HEK293 (cell line): ENCODE measurements at regions not wholly inside any gene's neighbourhood (a gene's known extent, or its start where the extent isn't known, plus 50 kb on each side); places are given as distances from the start of the nearest gene placed in this dataset.

ENCODE experiments used
- CTCF ChIA-PET: fragments of 350-600 bp; formaldehyde crosslinking; extraction: SDS; loops from one replicate; lab custom pipeline; 2021; ENCODE audit warnings: antibody characterized with exemption; lab: Yijun Ruan, JAX
- POLR2A ChIA-PET: fragments of 300-600 bp; formaldehyde crosslinking; extraction: SDS; loops from one replicate; lab custom pipeline; 2020; ENCODE audit warnings: antibody characterized with exemption, inconsistent platforms; lab: Yijun Ruan, JAX
- H3K27ac ChIP-seq: fragments of 200-500 bp; sonication (Bioruptor generic); 2 replicates; pipeline ENCODE4 v1.5.1; 2014; ENCODE audit warnings: low read depth, low read length, control low read depth, inconsistent platforms; ENCODE audit errors: extremely low read depth
- H3K36me3 ChIP-seq, 2 experiments: fragments of 200-500 bp in 1 of 2; sonication (Bioruptor generic) in 1 of 2; 1 replicate in 1 of 2; 2 replicates in 1 of 2; pipeline ENCODE4 v1.5.1; 2014 to 2017; ENCODE audit warnings: inconsistent platforms in 2 of 2, low read length in 2 of 2; ENCODE audit not compliant: control insufficient read depth in 2 of 2, insufficient read depth in 1 of 2
- H3K4me1 ChIP-seq: fragments of 200-500 bp; sonication (Bioruptor generic); 2 replicates; pipeline ENCODE4 v1.5.1; 2014; ENCODE audit warnings: mild to moderate bottlenecking, low read length, inconsistent platforms; ENCODE audit not compliant: control insufficient read depth, insufficient read depth
- H3K4me3 ChIP-seq: 2 replicates; pipeline ENCODE4 v1.5.1; 2011; ENCODE audit warnings: low read depth, mild to moderate bottlenecking, control low read depth, low read length, moderate library complexity
- H3K9me3 ChIP-seq: fragments of 200-500 bp; sonication (Bioruptor generic); 2 replicates; pipeline ENCODE4 v1.5.1; 2014; ENCODE audit warnings: low read depth, low read length, inconsistent platforms; ENCODE audit not compliant: control insufficient read depth, insufficient read depth
- GLI2 ChIP-seq: fragments of 450-650 bp; formaldehyde crosslinking; IDR thresholded peaks from 2 replicates; pipeline ENCODE4; 2017; ENCODE audit warnings: missing biosample characterization, missing genetic modification characterization, low read depth, borderline replicate concordance
- GLI4 ChIP-seq: fragments of 450-650 bp; formaldehyde crosslinking; IDR thresholded peaks from 2 replicates; pipeline ENCODE4 v1.5.1; 2016; ENCODE audit warnings: missing biosample characterization, missing genetic modification characterization
- KLF16 ChIP-seq: fragments of 450-650 bp; formaldehyde crosslinking; IDR thresholded peaks from 2 replicates; pipeline ENCODE4 v1.5.1; 2017; ENCODE audit warnings: missing biosample characterization, missing genetic modification characterization
- REPIN1 ChIP-seq: fragments of 450-650 bp; formaldehyde crosslinking; IDR thresholded peaks from 2 replicates; pipeline ENCODE4 v1.5.1; 2017; ENCODE audit warnings: missing biosample characterization, missing genetic modification characterization, low read depth
- SCRT1 ChIP-seq: fragments of 450-650 bp; formaldehyde crosslinking; IDR thresholded peaks from 2 replicates; pipeline ENCODE4 v1.5.1; 2016; ENCODE audit warnings: missing biosample characterization, missing genetic modification characterization, borderline replicate concordance
- ZBTB21 ChIP-seq: fragments of 450-650 bp; formaldehyde crosslinking; IDR thresholded peaks from 2 replicates; pipeline ENCODE4 v1.5.1; 2017; ENCODE audit warnings: missing biosample characterization, missing genetic modification characterization
- ZBTB48 ChIP-seq: fragments of 450-650 bp; formaldehyde crosslinking; IDR thresholded peaks from 2 replicates; pipeline ENCODE4 v1.5.1; 2016; ENCODE audit warnings: missing biosample characterization, missing genetic modification characterization
- ZFP37 ChIP-seq: fragments of 450-650 bp; formaldehyde crosslinking; IDR thresholded peaks from 2 replicates; pipeline ENCODE4 v1.5.1; 2016; ENCODE audit warnings: missing biosample characterization, missing genetic modification characterization
- ZFP41 ChIP-seq: fragments of 450-650 bp; formaldehyde crosslinking; IDR thresholded peaks from 2 replicates; pipeline ENCODE4 v1.5.1; 2016; ENCODE audit warnings: missing biosample characterization, missing genetic modification characterization, borderline replicate concordance
- ZNF138 ChIP-seq: fragments of 450-650 bp; formaldehyde crosslinking; IDR thresholded peaks from 2 replicates; pipeline ENCODE4 v1.5.1; 2016; ENCODE audit warnings: missing biosample characterization, missing genetic modification characterization, borderline replicate concordance
- ZNF157 ChIP-seq: fragments of 450-650 bp; formaldehyde crosslinking; IDR thresholded peaks from 2 replicates; pipeline ENCODE4 v1.5.1; 2016; ENCODE audit warnings: missing biosample characterization, missing genetic modification characterization
- ZNF175 ChIP-seq: fragments of 450-650 bp; formaldehyde crosslinking; IDR thresholded peaks from 2 replicates; pipeline ENCODE4 v1.5.1; 2016; ENCODE audit warnings: missing biosample characterization, missing genetic modification characterization
- ZNF211 ChIP-seq: fragments of 450-650 bp; formaldehyde crosslinking; IDR thresholded peaks from 2 replicates; pipeline ENCODE4 v1.5.1; 2016; ENCODE audit warnings: low read depth, missing biosample characterization, missing genetic modification characterization
- ZNF266 ChIP-seq: fragments of 450-650 bp; formaldehyde crosslinking; IDR thresholded peaks from 2 replicates; pipeline ENCODE4 v1.5.1; 2016; ENCODE audit warnings: missing biosample characterization, missing genetic modification characterization, low read depth
- ZNF391 ChIP-seq: fragments of 450-650 bp; formaldehyde crosslinking; IDR thresholded peaks from 2 replicates; pipeline ENCODE4 v1.5.1; 2016; ENCODE audit warnings: low read depth, missing biosample characterization, missing genetic modification characterization, borderline replicate concordance
- ZNF394 ChIP-seq: fragments of 450-650 bp; formaldehyde crosslinking; IDR thresholded peaks from 2 replicates; pipeline ENCODE4 v1.5.1; 2016; ENCODE audit warnings: missing biosample characterization, missing genetic modification characterization, mild to moderate bottlenecking, moderate library complexity, borderline replicate concordance
- ZNF416 ChIP-seq: fragments of 450-650 bp; formaldehyde crosslinking; IDR thresholded peaks from 2 replicates; pipeline ENCODE4 v1.5.1; 2016; ENCODE audit warnings: missing biosample characterization, missing genetic modification characterization
- ZNF433 ChIP-seq: fragments of 450-650 bp; formaldehyde crosslinking; IDR thresholded peaks from 2 replicates; pipeline ENCODE4 v1.5.1; 2016; ENCODE audit warnings: missing biosample characterization, missing genetic modification characterization, low read depth
- ZNF501 ChIP-seq: fragments of 450-650 bp; formaldehyde crosslinking; IDR thresholded peaks from 2 replicates; pipeline ENCODE4 v1.5.1; 2016; ENCODE audit warnings: missing biosample characterization, missing genetic modification characterization
- ZNF548 ChIP-seq: fragments of 450-650 bp; formaldehyde crosslinking; IDR thresholded peaks from 2 replicates; pipeline ENCODE4 v1.5.1; 2016; ENCODE audit warnings: missing biosample characterization, missing genetic modification characterization
- ZNF549 ChIP-seq: fragments of 450-650 bp; IDR thresholded peaks from 2 replicates; pipeline ENCODE4 v1.5.1; 2018; ENCODE audit warnings: missing biosample characterization, missing genetic modification characterization, mild to moderate bottlenecking, inconsistent platforms, moderate library complexity
- ZNF561 ChIP-seq: fragments of 450-650 bp; IDR thresholded peaks from 2 replicates; pipeline ENCODE4 v1.5.1; 2018; ENCODE audit warnings: missing biosample characterization, missing genetic modification characterization, borderline replicate concordance
- ZNF610 ChIP-seq: fragments of 450-650 bp; formaldehyde crosslinking; IDR thresholded peaks from 2 replicates; pipeline ENCODE4 v1.5.1; 2016; ENCODE audit warnings: missing biosample characterization, missing genetic modification characterization, borderline replicate concordance
- ZNF623 ChIP-seq: fragments of 450-650 bp; formaldehyde crosslinking; IDR thresholded peaks from 2 replicates; pipeline ENCODE4 v1.5.1; 2016; ENCODE audit warnings: missing biosample characterization, missing genetic modification characterization
- ZNF624 ChIP-seq: fragments of 450-650 bp; formaldehyde crosslinking; IDR thresholded peaks from 2 replicates; pipeline ENCODE4 v1.5.1; 2017; ENCODE audit warnings: missing biosample characterization, missing genetic modification characterization
- ZNF629 ChIP-seq: fragments of 450-650 bp; formaldehyde crosslinking; IDR thresholded peaks from 2 replicates; pipeline ENCODE4 v1.5.1; 2017; ENCODE audit warnings: missing biosample characterization, missing genetic modification characterization
- ZNF701 ChIP-seq: fragments of 450-650 bp; formaldehyde crosslinking; IDR thresholded peaks from 2 replicates; pipeline ENCODE4 v1.5.1; 2016; ENCODE audit warnings: missing biosample characterization, missing genetic modification characterization
- ZNF707 ChIP-seq: fragments of 450-650 bp; formaldehyde crosslinking; IDR thresholded peaks from 2 replicates; pipeline ENCODE4 v1.5.1; 2016; ENCODE audit warnings: missing biosample characterization, missing genetic modification characterization
- ZNF785 ChIP-seq: fragments of 450-650 bp; formaldehyde crosslinking; IDR thresholded peaks from 2 replicates; pipeline ENCODE4 v1.5.1; 2016; ENCODE audit warnings: missing biosample characterization, missing genetic modification characterization
- ZSCAN16 ChIP-seq: fragments of 450-650 bp; formaldehyde crosslinking; IDR thresholded peaks from 2 replicates; pipeline ENCODE4 v1.5.1; 2016; ENCODE audit warnings: missing biosample characterization, missing genetic modification characterization
- TF ChIP-seq, protein P1 (sequence below): fragments of 450-650 bp; formaldehyde crosslinking; IDR thresholded peaks from 2 replicates; pipeline ENCODE4 v1.5.1; 2016; ENCODE audit warnings: missing biosample characterization, missing genetic modification characterization, low read depth
- TF ChIP-seq, protein P2 (sequence below): fragments of 450-650 bp; IDR thresholded peaks from 2 replicates; pipeline ENCODE4 v1.5.1; 2018; ENCODE audit warnings: missing biosample characterization, missing genetic modification characterization
- TF ChIP-seq, protein P3 (sequence below): fragments of 450-650 bp; formaldehyde crosslinking; IDR thresholded peaks from 2 replicates; pipeline ENCODE4 v1.5.1; 2016; ENCODE audit warnings: missing biosample characterization, missing genetic modification characterization
- TF ChIP-seq, protein P4 (sequence below): fragments of 450-650 bp; formaldehyde crosslinking; IDR thresholded peaks from 2 replicates; pipeline ENCODE4 v1.5.1; 2016; ENCODE audit warnings: missing biosample characterization, missing genetic modification characterization
- TF ChIP-seq, protein P5 (sequence below): fragments of 450-650 bp; formaldehyde crosslinking; IDR thresholded peaks from 2 replicates; pipeline ENCODE4 v1.5.1; 2016; ENCODE audit warnings: missing biosample characterization, missing genetic modification characterization
- TF ChIP-seq, protein P6 (sequence below): fragments of 450-650 bp; formaldehyde crosslinking; IDR thresholded peaks from 2 replicates; pipeline ENCODE4 v1.5.1; 2016; ENCODE audit warnings: missing biosample characterization, missing genetic modification characterization

DNA sequence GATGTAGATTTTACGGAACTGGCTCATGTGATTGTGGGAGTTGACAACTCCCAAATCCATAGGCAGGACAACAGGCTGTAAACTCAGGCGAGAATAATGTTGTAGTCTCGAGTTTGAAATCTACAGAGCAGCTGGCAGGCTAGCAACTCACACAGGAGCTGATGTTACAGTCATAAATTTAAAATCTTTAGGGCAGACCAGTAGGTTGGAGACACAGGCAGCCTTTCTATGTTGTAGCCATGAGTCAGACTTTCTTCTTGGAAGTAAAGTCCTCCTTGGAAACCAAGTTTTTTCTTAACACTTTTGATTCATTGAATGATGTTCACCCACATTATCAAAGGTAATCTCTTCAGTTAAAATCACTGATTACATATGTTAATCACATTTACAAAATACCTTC, 89.1 kb upstream of the ALCAM start (continued):
- TF ChIP-seq, protein P1, sequence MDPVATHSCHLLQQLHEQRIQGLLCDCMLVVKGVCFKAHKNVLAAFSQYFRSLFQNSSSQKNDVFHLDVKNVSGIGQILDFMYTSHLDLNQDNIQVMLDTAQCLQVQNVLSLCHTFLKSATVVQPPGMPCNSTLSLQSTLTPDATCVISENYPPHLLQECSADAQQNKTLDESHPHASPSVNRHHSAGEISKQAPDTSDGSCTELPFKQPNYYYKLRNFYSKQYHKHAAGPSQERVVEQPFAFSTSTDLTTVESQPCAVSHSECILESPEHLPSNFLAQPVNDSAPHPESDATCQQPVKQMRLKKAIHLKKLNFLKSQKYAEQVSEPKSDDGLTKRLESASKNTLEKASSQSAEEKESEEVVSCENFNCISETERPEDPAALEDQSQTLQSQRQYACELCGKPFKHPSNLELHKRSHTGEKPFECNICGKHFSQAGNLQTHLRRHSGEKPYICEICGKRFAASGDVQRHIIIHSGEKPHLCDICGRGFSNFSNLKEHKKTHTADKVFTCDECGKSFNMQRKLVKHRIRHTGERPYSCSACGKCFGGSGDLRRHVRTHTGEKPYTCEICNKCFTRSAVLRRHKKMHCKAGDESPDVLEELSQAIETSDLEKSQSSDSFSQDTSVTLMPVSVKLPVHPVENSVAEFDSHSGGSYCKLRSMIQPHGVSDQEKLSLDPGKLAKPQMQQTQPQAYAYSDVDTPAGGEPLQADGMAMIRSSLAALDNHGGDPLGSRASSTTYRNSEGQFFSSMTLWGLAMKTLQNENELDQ (tag by site-specific recombination), result no peak
- TF ChIP-seq ZNF433 (tag by site-specific recombination) (no peak), ZNF157 (tag by site-specific recombination) (no peak), ZNF561 (tag by site-specific recombination) (no peak), ZNF501 (tag by site-specific recombination) (no peak), SCRT1 (no peak)
- TF ChIP-seq, protein P2, sequence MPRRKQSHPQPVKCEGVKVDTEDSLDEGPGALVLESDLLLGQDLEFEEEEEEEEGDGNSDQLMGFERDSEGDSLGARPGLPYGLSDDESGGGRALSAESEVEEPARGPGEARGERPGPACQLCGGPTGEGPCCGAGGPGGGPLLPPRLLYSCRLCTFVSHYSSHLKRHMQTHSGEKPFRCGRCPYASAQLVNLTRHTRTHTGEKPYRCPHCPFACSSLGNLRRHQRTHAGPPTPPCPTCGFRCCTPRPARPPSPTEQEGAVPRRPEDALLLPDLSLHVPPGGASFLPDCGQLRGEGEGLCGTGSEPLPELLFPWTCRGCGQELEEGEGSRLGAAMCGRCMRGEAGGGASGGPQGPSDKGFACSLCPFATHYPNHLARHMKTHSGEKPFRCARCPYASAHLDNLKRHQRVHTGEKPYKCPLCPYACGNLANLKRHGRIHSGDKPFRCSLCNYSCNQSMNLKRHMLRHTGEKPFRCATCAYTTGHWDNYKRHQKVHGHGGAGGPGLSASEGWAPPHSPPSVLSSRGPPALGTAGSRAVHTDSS, result no peak

DNA sequence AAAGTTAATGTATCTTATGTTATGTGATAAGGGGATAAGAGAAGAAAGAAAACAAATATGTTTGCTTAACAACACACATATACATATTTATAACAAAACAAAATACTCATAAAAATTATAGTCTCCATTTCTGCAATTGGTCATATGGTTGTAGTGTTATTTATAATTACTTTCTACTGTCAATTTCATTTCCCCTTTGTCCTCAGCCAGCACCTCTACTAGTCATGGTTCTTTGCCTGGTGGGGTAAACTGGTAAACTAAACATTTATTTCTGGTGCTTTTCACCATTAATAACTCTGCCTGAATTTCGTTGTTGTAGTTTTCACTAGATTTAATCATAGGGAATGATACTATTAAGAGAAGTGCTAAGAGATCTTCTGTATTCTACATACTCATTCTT, 88.0 kb upstream of the ALCAM start:
- POLR2A ChIA-PET, result no interaction called here

DNA sequence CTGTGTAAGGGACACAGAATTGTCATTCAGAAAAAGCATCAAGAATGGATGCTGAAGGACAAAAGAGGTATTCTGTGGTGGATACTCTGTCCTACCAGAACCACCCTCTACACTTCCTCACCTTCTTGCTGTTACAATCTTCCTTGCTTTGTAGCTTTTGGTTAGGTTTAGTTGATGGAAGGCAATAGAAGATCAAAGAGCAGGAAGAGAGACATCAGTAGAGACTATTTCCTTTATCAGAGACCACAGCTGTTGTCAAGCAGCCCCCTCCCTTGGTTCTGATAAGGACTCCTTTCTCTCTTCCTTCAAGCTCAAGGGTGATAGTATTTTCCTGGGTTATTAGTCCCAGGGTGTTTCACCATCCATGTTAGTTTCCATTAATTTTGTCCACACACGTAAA, 84.7 kb upstream of the ALCAM start:
- POLR2A ChIA-PET, result no interaction called here
- H3K4me1 ChIP-seq, result no peaks in the 10 kb centered on the region
- TF ChIP-seq ZNF785 (no peak), ZFP41 (tag by site-specific recombination) (no peak), GLI2 (no peak), ZFP37 (tag by site-specific recombination) (no peak), ZNF629 (tag by site-specific recombination) (no peak), ZNF610 (tag by site-specific recombination) (no peak), ZNF391 (no peak), ZNF548 (tag by site-specific recombination) (no peak), ZSCAN16 (tag by site-specific recombination) (no peak), ZBTB48 (tag by site-specific recombination) (no peak)
- TF ChIP-seq, protein P3, sequence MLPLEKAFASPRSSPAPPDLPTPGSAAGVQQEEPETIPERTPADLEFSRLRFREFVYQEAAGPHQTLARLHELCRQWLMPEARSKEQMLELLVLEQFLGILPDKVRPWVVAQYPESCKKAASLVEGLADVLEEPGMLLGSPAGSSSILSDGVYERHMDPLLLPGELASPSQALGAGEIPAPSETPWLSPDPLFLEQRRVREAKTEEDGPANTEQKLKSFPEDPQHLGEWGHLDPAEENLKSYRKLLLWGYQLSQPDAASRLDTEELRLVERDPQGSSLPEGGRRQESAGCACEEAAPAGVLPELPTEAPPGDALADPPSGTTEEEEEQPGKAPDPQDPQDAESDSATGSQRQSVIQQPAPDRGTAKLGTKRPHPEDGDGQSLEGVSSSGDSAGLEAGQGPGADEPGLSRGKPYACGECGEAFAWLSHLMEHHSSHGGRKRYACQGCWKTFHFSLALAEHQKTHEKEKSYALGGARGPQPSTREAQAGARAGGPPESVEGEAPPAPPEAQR (tag by site-specific recombination), result no peak
- TF ChIP-seq, protein P4, sequence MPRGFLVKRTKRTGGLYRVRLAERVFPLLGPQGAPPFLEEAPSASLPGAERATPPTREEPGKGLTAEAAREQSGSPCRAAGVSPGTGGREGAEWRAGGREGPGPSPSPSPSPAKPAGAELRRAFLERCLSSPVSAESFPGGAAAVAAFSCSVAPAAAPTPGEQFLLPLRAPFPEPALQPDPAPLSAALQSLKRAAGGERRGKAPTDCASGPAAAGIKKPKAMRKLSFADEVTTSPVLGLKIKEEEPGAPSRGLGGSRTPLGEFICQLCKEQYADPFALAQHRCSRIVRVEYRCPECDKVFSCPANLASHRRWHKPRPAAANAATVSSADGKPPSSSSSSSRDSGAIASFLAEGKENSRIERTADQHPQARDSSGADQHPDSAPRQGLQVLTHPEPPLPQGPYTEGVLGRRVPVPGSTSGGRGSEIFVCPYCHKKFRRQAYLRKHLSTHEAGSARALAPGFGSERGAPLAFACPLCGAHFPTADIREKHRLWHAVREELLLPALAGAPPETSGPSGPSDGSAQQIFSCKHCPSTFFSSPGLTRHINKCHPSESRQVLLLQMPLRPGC (tag by site-specific recombination), result no peak

More for the DNA sequence above, 88.0 kb upstream of the ALCAM start:
- Histone ChIP-seq H3K27ac (no peak overlapping the region), H3K4me1 (no peaks in the 10 kb centered on the region), H3K36me3 (no peaks in the 10 kb centered on the region), H3K4me3 (no peak overlapping the region), H3K9me3 (no peaks in the 10 kb centered on the region)
- CTCF ChIA-PET, result no interaction called here
- no peak for TF ChIP-seq ZNF175
- TF ChIP-seq ZNF707 (tag by site-specific recombination), result no peak
- no peak for TF ChIP-seq ZNF549 (tag by site-specific recombination)
- TF ChIP-seq KLF16 (tag by site-specific recombination), result no peak
- no peak for TF ChIP-seq ZNF701 (tag by site-specific recombination)
- no peak for TF ChIP-seq GLI4 (tag by site-specific recombination)
- TF ChIP-seq REPIN1 (tag by site-specific recombination), result no peak
- no peak for TF ChIP-seq ZBTB21 (tag by site-specific recombination)
- no peak for TF ChIP-seq ZNF624 (tag by site-specific recombination)
- TF ChIP-seq ZNF548 (tag by site-specific recombination), result no peak
- TF ChIP-seq ZNF416 (tag by site-specific recombination), result no peak
- TF ChIP-seq ZNF138 (tag by site-specific recombination), result no peak
- TF ChIP-seq ZNF266 (tag by site-specific recombination), result no peak
- TF ChIP-seq ZNF394 (tag by site-specific recombination), result no peak
- no peak for TF ChIP-seq ZNF623 (tag by site-specific recombination)
- TF ChIP-seq, protein P5, sequence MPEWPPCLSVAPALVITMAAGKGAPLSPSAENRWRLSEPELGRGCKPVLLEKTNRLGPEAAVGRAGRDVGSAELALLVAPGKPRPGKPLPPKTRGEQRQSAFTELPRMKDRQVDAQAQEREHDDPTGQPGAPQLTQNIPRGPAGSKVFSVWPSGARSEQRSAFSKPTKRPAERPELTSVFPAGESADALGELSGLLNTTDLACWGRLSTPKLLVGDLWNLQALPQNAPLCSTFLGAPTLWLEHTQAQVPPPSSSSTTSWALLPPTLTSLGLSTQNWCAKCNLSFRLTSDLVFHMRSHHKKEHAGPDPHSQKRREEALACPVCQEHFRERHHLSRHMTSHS, result no peak
- no peak for TF ChIP-seq ZNF211 (tag by site-specific recombination)
- TF ChIP-seq, protein P6, sequence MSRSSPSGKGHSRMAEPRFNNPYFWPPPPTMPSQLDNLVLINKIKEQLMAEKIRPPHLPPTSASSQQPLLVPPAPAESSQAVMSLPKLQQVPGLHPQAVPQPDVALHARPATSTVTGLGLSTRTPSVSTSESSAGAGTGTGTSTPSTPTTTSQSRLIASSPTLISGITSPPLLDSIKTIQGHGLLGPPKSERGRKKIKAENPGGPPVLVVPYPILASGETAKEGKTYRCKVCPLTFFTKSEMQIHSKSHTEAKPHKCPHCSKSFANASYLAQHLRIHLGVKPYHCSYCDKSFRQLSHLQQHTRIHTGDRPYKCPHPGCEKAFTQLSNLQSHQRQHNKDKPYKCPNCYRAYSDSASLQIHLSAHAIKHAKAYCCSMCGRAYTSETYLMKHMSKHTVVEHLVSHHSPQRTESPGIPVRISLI, result no peak

More for the DNA sequence above, 84.7 kb upstream of the ALCAM start:
- Histone ChIP-seq H3K27ac (no peak overlapping the region), H3K36me3 (no peaks in the 10 kb centered on the region), H3K4me3 (no peak overlapping the region), H3K9me3 (no peaks in the 10 kb centered on the region)
- CTCF ChIA-PET, result no interaction called here
